Endothelial cell of umbilical vein (primary cell): ENCODE measurements at regions not wholly inside any gene's neighbourhood (a gene's known extent, or its start where the extent isn't known, plus 50 kb on each side); places are given as distances from the start of the nearest gene placed in this dataset.

Source experiments
- BruUV-seq: library from RNA; stranded (reverse); fragments of 400-500 nt; replicated peaks from 2 replicates; lab custom pipeline; 2021; lab: Mats Ljungman, UMichigan
- CTCF ChIA-PET: fragments of 300-600, 350-600 bp; sonication (Branson Sonifier 250); formaldehyde crosslinking; loops from one replicate; lab custom pipeline; 2021; ENCODE audit warnings: antibody characterized with exemption, inconsistent platforms; lab: Charles Lee
- POLR2A ChIA-PET: fragments of 300-600, 350-600 bp; sonication (Branson Sonifier 250); formaldehyde crosslinking; loops from one replicate; lab custom pipeline; 2021; ENCODE audit warnings: antibody characterized with exemption, inconsistent platforms; lab: Charles Lee
- DNase-seq: peaks from one replicate; pipeline ENCODE4 v3.0.0-alpha.2; 2011; ENCODE audit warnings: low read depth, low spot score
- FAIRE-seq: peaks from 2 replicates; lab custom pipeline; 2011; peaks lifted over from hg19 to GRCh38; lab: Jason Lieb, UNC
- H2AFZ ChIP-seq: 2 replicates; pipeline ENCODE4 v1.6.0; 2012; ENCODE audit warnings: low read depth, low read length, control low read depth, inconsistent platforms
- H3K27ac ChIP-seq: 2 replicates; pipeline ENCODE4 v1.5.1; 2011; ENCODE audit warnings: low read depth, mild to moderate bottlenecking, control low read depth, low read length, moderate library complexity; ENCODE audit not compliant: insufficient read depth
- H3K27me3 ChIP-seq, 2 experiments: 2 replicates each; pipeline versions ENCODE4 v1.6.0 to v1.6.1; 2011; ENCODE audit warnings: low read length in 2 of 2, mixed read lengths in 1 of 2; ENCODE audit not compliant: control insufficient read depth in 2 of 2, insufficient read depth in 2 of 2
- H3K36me3 ChIP-seq, 2 experiments: 2 replicates in 1 of 2; 3 replicates in 1 of 2; pipeline ENCODE4 v1.5.1; 2011; ENCODE audit warnings: low read length in 2 of 2, mild to moderate bottlenecking in 1 of 2, moderate library complexity in 1 of 2; ENCODE audit not compliant: control insufficient read depth in 2 of 2, insufficient read depth in 2 of 2; ENCODE audit errors: extremely low read depth in 1 of 2
- H3K4me1 ChIP-seq: 3 replicates; pipeline ENCODE4 v1.5.1; 2011; ENCODE audit warnings: mild to moderate bottlenecking, low read length; ENCODE audit not compliant: control insufficient read depth, insufficient read depth; ENCODE audit errors: extremely low read depth
- H3K4me2 ChIP-seq: 2 replicates; pipeline ENCODE4 v1.6.1; 2011; ENCODE audit warnings: low read length, control low read depth, mixed read lengths; ENCODE audit not compliant: insufficient read depth
- H3K4me3 ChIP-seq, 3 experiments: fragments of 200-600 bp in 1 of 3; sonication (generic), shearing (Covaris generic) in 1 of 3; replicated peaks in 1 of 3; 2 replicates each; pipeline ENCODE4 v1.5.1; 2011 to 2016; ENCODE audit warnings: control low read depth in 3 of 3, low read length in 3 of 3, mild to moderate bottlenecking in 2 of 3, inconsistent platforms in 1 of 3, low read depth in 1 of 3, moderate library complexity in 1 of 3; ENCODE audit not compliant: insufficient read depth in 1 of 3
- H3K79me2 ChIP-seq: 2 replicates; pipeline ENCODE4 v1.6.0; 2012; ENCODE audit warnings: low read length, inconsistent platforms; ENCODE audit not compliant: control insufficient read depth, insufficient read depth
- H3K9ac ChIP-seq: replicated peaks from 2 replicates; pipeline ENCODE3; 2011; ENCODE audit warnings: low read length, control low read depth; ENCODE audit not compliant: insufficient read depth; ENCODE audit errors: extremely low read depth
- H3K9me1 ChIP-seq: replicated peaks from 3 replicates; pipeline ENCODE4 v1.6.0; 2011; ENCODE audit warnings: mild to moderate bottlenecking, low read length; ENCODE audit not compliant: control insufficient read depth, insufficient read depth; ENCODE audit errors: extremely low read depth
- H3K9me3 ChIP-seq: replicated peaks from 2 replicates; pipeline ENCODE4 v1.5.1; 2012; ENCODE audit warnings: low read length, inconsistent platforms; ENCODE audit not compliant: control insufficient read depth, insufficient read depth
- H4K20me1 ChIP-seq: replicated peaks from 2 replicates; pipeline ENCODE3; 2011; ENCODE audit warnings: mild to moderate bottlenecking, low read length; ENCODE audit not compliant: control insufficient read depth, insufficient read depth; ENCODE audit errors: extremely low read depth
- EZH2 ChIP-seq: IDR thresholded peaks from 2 replicates; pipeline ENCODE4 v1.6.1; 2012; ENCODE audit warnings: borderline replicate concordance, low read depth, mild to moderate bottlenecking, moderate library complexity, low read length, inconsistent platforms; ENCODE audit not compliant: severe bottlenecking
- FOS ChIP-seq: IDR thresholded peaks from 2 replicates; pipeline ENCODE4 v1.6.1; 2011; ENCODE audit warnings: mild to moderate bottlenecking, low read length, moderate library complexity, borderline replicate concordance; ENCODE audit not compliant: insufficient read depth
- GATA2 ChIP-seq: IDR thresholded peaks from 2 replicates; pipeline ENCODE4 v1.7.0; 2011; ENCODE audit warnings: low read depth, mild to moderate bottlenecking, moderate library complexity, mixed read lengths, low read length; ENCODE audit not compliant: insufficient read length, insufficient read depth
- JUN ChIP-seq: IDR thresholded peaks from 2 replicates; pipeline ENCODE4 v1.6.1; 2011; ENCODE audit warnings: borderline replicate concordance, low read depth; ENCODE audit not compliant: insufficient read length, insufficient read depth
- MYC ChIP-seq: IDR thresholded peaks from one replicate; pipeline ENCODE4 v1.6.1; 2011; ENCODE audit warnings: mild to moderate bottlenecking, low read depth, low read length
- POLR2AphosphoS5 ChIP-seq: IDR thresholded peaks from 2 replicates; pipeline ENCODE4 v1.6.1; 2012; ENCODE audit warnings: low read depth, mild to moderate bottlenecking, control low read depth, low read length, moderate library complexity; ENCODE audit not compliant: insufficient read depth
- dilution Hi-C: fragments of 300-500 bp; cut with MboI; formaldehyde crosslinking; loops from one replicate; pipeline ENCODE4 v1.15.0; 2019; ENCODE audit warnings: low sequenced_read_pairs; ENCODE audit not compliant: extremely low pct_ligation_motif_present
- intact Hi-C: fragments of 100-400 bp; cut with micrococcal nuclease; formaldehyde crosslinking; loops from one replicate; pipeline ENCODE4 v1.10.0; 2022
- TF ChIP-seq, protein P1 (sequence below), 2 donors: IDR thresholded peaks; 1 replicate in 1 of 2; 2 replicates in 1 of 2; pipeline ENCODE4 v1.5.1; 2011; ENCODE audit warnings: low read length in 2 of 2, mild to moderate bottlenecking in 2 of 2, moderate library complexity in 2 of 2, control low read depth in 1 of 2, inconsistent platforms in 1 of 2, low read depth in 1 of 2; ENCODE audit not compliant: insufficient read depth in 1 of 2; ENCODE audit errors: extremely low read depth in 1 of 2
- TF ChIP-seq, protein P2 (sequence below): IDR thresholded peaks from 2 replicates; pipeline ENCODE4 v1.6.1; 2011; ENCODE audit not compliant: insufficient read depth, insufficient read length

DNA sequence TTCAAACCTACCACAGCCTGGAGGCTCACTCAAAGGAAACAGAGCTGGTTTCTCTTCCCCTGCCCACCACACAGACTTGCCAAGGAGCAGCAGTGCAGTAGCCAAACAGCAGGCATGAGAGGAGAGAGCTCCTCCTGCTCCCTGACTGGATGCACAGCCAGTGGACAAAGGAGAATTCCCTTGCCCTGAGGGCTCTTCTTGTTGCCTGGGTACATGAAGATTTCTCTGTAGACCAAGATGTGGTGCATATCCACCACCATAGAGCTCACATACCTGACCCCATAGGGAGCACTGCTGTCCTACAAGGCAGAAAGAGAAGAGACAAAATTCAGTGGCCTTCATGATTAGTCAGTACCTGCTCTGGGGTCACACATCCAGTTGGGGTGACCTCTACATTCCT is 56.3 kb upstream of the SPATA31E1 start:
- FAIRE-seq (no peak), DNase-seq (no peak)
- ChIA-PET CTCF (interaction anchor here (0.7 kb wide), 1 partner anchor 1730 kb away, joined by 3 read pairs; no protein-coding TSS in a partner anchor), POLR2A (no interaction called here)
- intact Hi-C loops (no loop called here), dilution Hi-C loops (no loop called here)
- TF ChIP-seq GATA2 (no peak), JUN (no peak), POLR2AphosphoS5 (no peak), MYC (no peak), EZH2 (no peak), FOS (no peak)
- TF ChIP-seq, protein P1, sequence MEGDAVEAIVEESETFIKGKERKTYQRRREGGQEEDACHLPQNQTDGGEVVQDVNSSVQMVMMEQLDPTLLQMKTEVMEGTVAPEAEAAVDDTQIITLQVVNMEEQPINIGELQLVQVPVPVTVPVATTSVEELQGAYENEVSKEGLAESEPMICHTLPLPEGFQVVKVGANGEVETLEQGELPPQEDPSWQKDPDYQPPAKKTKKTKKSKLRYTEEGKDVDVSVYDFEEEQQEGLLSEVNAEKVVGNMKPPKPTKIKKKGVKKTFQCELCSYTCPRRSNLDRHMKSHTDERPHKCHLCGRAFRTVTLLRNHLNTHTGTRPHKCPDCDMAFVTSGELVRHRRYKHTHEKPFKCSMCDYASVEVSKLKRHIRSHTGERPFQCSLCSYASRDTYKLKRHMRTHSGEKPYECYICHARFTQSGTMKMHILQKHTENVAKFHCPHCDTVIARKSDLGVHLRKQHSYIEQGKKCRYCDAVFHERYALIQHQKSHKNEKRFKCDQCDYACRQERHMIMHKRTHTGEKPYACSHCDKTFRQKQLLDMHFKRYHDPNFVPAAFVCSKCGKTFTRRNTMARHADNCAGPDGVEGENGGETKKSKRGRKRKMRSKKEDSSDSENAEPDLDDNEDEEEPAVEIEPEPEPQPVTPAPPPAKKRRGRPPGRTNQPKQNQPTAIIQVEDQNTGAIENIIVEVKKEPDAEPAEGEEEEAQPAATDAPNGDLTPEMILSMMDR (IDR thresholded peaks at IDR 0.05; ENCODE audit: extremely low read depth in 1 of 2, insufficient read depth in 1 of 2, low read depth in 1 of 2, low read length in 2 of 2): no peak
- TF ChIP-seq, protein P2, sequence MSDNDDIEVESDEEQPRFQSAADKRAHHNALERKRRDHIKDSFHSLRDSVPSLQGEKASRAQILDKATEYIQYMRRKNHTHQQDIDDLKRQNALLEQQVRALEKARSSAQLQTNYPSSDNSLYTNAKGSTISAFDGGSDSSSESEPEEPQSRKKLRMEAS: no peak
- no peaks in the 10 kb centered on the region for H3K9me3 ChIP-seq
- no peaks in the 10 kb centered on the region for H3K9me1 ChIP-seq
- no peak overlapping the region for H2AFZ ChIP-seq
- H3K27ac ChIP-seq: no peak overlapping the region
- H3K36me3 ChIP-seq: no peaks in the 10 kb centered on the region
- no peak overlapping the region for H3K4me2 ChIP-seq
- H3K4me1 ChIP-seq: no peaks in the 10 kb centered on the region
- no peaks in the 10 kb centered on the region for H4K20me1 ChIP-seq
- H3K79me2 ChIP-seq: no peaks in the 10 kb centered on the region
- peaks cover 4 to 6% of the 10 kb centered on the region in 2 experiments for H3K27me3 ChIP-seq
- no peak overlapping the region for H3K4me3 ChIP-seq
- no peak overlapping the region for H3K9ac ChIP-seq
- no TSS peak for BruUV-seq
